HepG2 (cell line): ENCODE measurements at regions not wholly inside any gene's neighbourhood (a gene's known extent, or its start where the extent isn't known, plus 50 kb on each side); places are given as distances from the start of the nearest gene placed in this dataset.
A peak's percentile ranks its signal among the peaks of the same experiment; 100 is the strongest.

ENCODE experiments used
- ATAC-seq: fragments of 200-7000 bp; cut with Tn5 transposase; 3 replicates; pipeline ENCODE4 v1.9.1; 2020; ENCODE audit warnings: mild to moderate bottlenecking, moderate library complexity
- BruUV-seq: library from RNA; stranded (reverse); fragments of 400-500 nt; replicated peaks from 2 replicates; lab custom pipeline; 2021; lab: Mats Ljungman, UMichigan
- CTCF ChIA-PET: fragments of 300-600 bp; formaldehyde crosslinking; extraction: SDS; loops from one replicate; lab custom pipeline; 2021; ENCODE audit warnings: low total read pairs, inconsistent platforms, low intra/inter-chr PET ratio; lab: Yijun Ruan, JAX
- POLR2A ChIA-PET: fragments of 350-600 bp; sonication (Branson Sonifier 250); formaldehyde crosslinking; loops from one replicate; lab custom pipeline; 2020; ENCODE audit warnings: antibody characterized with exemption, inconsistent platforms; lab: Yijun Ruan, JAX
- DNase-seq: peaks from one replicate; pipeline ENCODE4 v3.0.0-alpha.2; 2015; ENCODE audit warnings: low spot score
- FAIRE-seq: peaks from 3 replicates; lab custom pipeline; 2011; peaks lifted over from hg19 to GRCh38; lab: Jason Lieb, UNC
- H2AFZ ChIP-seq: one replicate; pipeline ENCODE4 v1.6.1; 2011; ENCODE audit warnings: low read length, inconsistent platforms
- H3K27ac ChIP-seq: fragments of 300-600 bp; 3 replicates; pipeline ENCODE4 v1.8.0; 2011; ENCODE audit warnings: mixed run types, mild to moderate bottlenecking, mixed read lengths, low read length, inconsistent platforms; ENCODE audit not compliant: insufficient read depth; ENCODE audit errors: extremely low read length
- H3K27me3 ChIP-seq, 2 experiments: fragments of 200-600 bp in 1 of 2; 2 replicates in 1 of 2; 3 replicates in 1 of 2; pipeline versions ENCODE4 v1.6.0 to v1.8.0; 2011; ENCODE audit warnings: low read length in 2 of 2, mild to moderate bottlenecking in 2 of 2, moderate library complexity in 2 of 2, inconsistent platforms in 1 of 2; ENCODE audit not compliant: insufficient read depth in 2 of 2, control insufficient read depth in 1 of 2
- H3K36me3 ChIP-seq, 2 experiments: fragments of 200-600 bp in 1 of 2; replicated peaks in 1 of 2; 2 replicates in 1 of 2; 3 replicates in 1 of 2; pipeline versions ENCODE4 v1.5.1 to v1.8.0; 2011; ENCODE audit warnings: low read length in 2 of 2, inconsistent platforms in 1 of 2; ENCODE audit not compliant: insufficient read depth in 2 of 2, control insufficient read depth in 1 of 2
- H3K4me1 ChIP-seq: 2 replicates; pipeline ENCODE4 v1.5.1; 2012; ENCODE audit warnings: low read length, inconsistent platforms; ENCODE audit not compliant: insufficient read depth
- H3K4me2 ChIP-seq: 2 replicates; pipeline ENCODE4 v1.6.0; 2011; ENCODE audit warnings: low read depth, low read length, inconsistent platforms
- H3K4me3 ChIP-seq, 3 experiments: fragments of 200-600 bp in 1 of 3; sonication (generic), shearing (Covaris generic) in 1 of 3; replicated peaks in 1 of 3; 2 replicates each; pipeline ENCODE4 v1.5.1; 2011 to 2016; ENCODE audit warnings: low read length in 3 of 3, inconsistent platforms in 2 of 3, low read depth in 2 of 3, mild to moderate bottlenecking in 2 of 3, control low read depth in 1 of 3, mixed read lengths in 1 of 3; ENCODE audit not compliant: insufficient read depth in 1 of 3
- H3K79me2 ChIP-seq: one replicate; pipeline ENCODE4 v1.6.1; 2011; ENCODE audit warnings: low read length, inconsistent platforms; ENCODE audit not compliant: insufficient read depth
- H3K9ac ChIP-seq: 2 replicates; pipeline ENCODE4 v1.6.0; 2011; ENCODE audit warnings: mild to moderate bottlenecking, low read depth, low read length, inconsistent platforms; ENCODE audit not compliant: insufficient read depth
- H3K9me3 ChIP-seq: 2 replicates; pipeline ENCODE4 v1.5.1; 2012; ENCODE audit warnings: mild to moderate bottlenecking, low read length
- H4K20me1 ChIP-seq: 2 replicates; pipeline ENCODE4 v1.6.0; 2011; ENCODE audit warnings: inconsistent platforms, mild to moderate bottlenecking, low read length, moderate library complexity; ENCODE audit not compliant: insufficient read depth
- ATF5 ChIP-seq: sonication (generic); formaldehyde crosslinking; IDR thresholded peaks from 2 replicates; pipeline ENCODE4 v1.4.0; 2020; ENCODE audit warnings: mild to moderate bottlenecking, low read depth, missing genetic modification reagents
- CEBPB ChIP-seq: IDR thresholded peaks from 2 replicates; pipeline ENCODE4 v1.6.1; 2011; ENCODE audit warnings: low read depth, low read length, improper control_type of control experiment, borderline replicate concordance
- FLYWCH1 ChIP-seq: sonication (generic); formaldehyde crosslinking; IDR thresholded peaks from 2 replicates; pipeline ENCODE4 v1.8.1; 2023; ENCODE audit warnings: mild to moderate bottlenecking, missing genetic modification reagents
- HOMEZ ChIP-seq: IDR thresholded peaks from 2 replicates; pipeline ENCODE4 v1.6.1; 2016; ENCODE audit warnings: low read depth
- HOXA3 ChIP-seq: sonication (generic); formaldehyde crosslinking; IDR thresholded peaks from 2 replicates; pipeline ENCODE4 v1.5.0; 2020; ENCODE audit warnings: missing genetic modification reagents
- MXD1 ChIP-seq: sonication (generic); formaldehyde crosslinking; IDR thresholded peaks from 2 replicates; pipeline ENCODE4 v1.4.0; 2020; ENCODE audit warnings: mild to moderate bottlenecking, missing genetic modification reagents
- MYNN ChIP-seq: sonication (generic); formaldehyde crosslinking; IDR thresholded peaks from 2 replicates; pipeline ENCODE4 v1.4.0; 2020; ENCODE audit warnings: mild to moderate bottlenecking, low read depth, missing genetic modification reagents
- PRDM4 ChIP-seq: sonication (generic); formaldehyde crosslinking; IDR thresholded peaks from 2 replicates; pipeline ENCODE4 v1.9.0; 2021; ENCODE audit warnings: missing genetic modification reagents, borderline replicate concordance
- RXRA ChIP-seq: sonication (generic); formaldehyde crosslinking; IDR thresholded peaks from 2 replicates; pipeline ENCODE4 v1.5.1; 2020; ENCODE audit warnings: missing genetic modification reagents
- SRSF9 ChIP-seq: fragments of 200-400 bp; formaldehyde crosslinking; IDR thresholded peaks from 2 replicates; pipeline ENCODE4 v1.6.1; 2018; ENCODE audit warnings: borderline replicate concordance, mild to moderate bottlenecking, low read depth, low read length; ENCODE audit not compliant: insufficient read depth, poor library complexity, severe bottlenecking
- THAP7 ChIP-seq: sonication (generic); formaldehyde crosslinking; IDR thresholded peaks from 2 replicates; pipeline ENCODE4 v1.8.1; 2023; ENCODE audit warnings: mild to moderate bottlenecking, missing genetic modification reagents
- ZBTB3 ChIP-seq: sonication (generic); formaldehyde crosslinking; IDR thresholded peaks from 2 replicates; pipeline ENCODE4 v1.4.0; 2020; ENCODE audit warnings: low read depth, mild to moderate bottlenecking, moderate library complexity, missing genetic modification reagents, borderline replicate concordance
- ZNF629 ChIP-seq: sonication (generic); formaldehyde crosslinking; conservative IDR thresholded peaks from 2 replicates; pipeline ENCODE4 v1.5.0; 2020; ENCODE audit warnings: missing genetic modification reagents
- WGBS: methylation state at CpG from one replicate; pipeline ENCODE4 v1.1.6; 2017; ENCODE audit warnings: low lambda C conversion rate; 5-methylcytosine and 5-hydroxymethylcytosine counted together
- in situ Hi-C: cut with HindIII; loops from 2 replicates; pipeline ENCODE4 v1.10.0; 2017; ENCODE audit warnings: low pct_unique_long_range_greater_than_20kb; ENCODE audit not compliant: extremely low pct_ligation_motif_present
- intact Hi-C: fragments of 100-400 bp; cut with micrococcal nuclease; formaldehyde crosslinking; loops from one replicate; pipeline ENCODE4 v1.10.0; 2022; ENCODE audit not compliant: unreplicated experiment

GRCh38 chr6:6775074-6775473 lies 186.6 kb downstream of the LY86 start:
- WGBS, result 27% methylated on average over 3 of the region's 3 CpGs
- ChIA-PET CTCF (no interaction called here), POLR2A (no interaction called here)
- ATAC-seq (no peak), FAIRE-seq (no peak), DNase-seq (no peak)
- H3K79me2 ChIP-seq, result no peaks in the 10 kb centered on the region
- no TSS peak for BruUV-seq
- in situ Hi-C loops (no loop called here), intact Hi-C loops (no loop called here)
- H3K27me3 ChIP-seq, result 0 out of 5 replicates have a peak, but pooled peaks cover 0 to 5% of the 10 kb centered on the region in 2 experiments
- TF ChIP-seq ZBTB3 (CRISPR knock-in tag) (no peak), CEBPB (peak; percentile 61), RXRA (no peak)
- no peaks in the 10 kb centered on the region for H4K20me1 ChIP-seq
- H3K9ac ChIP-seq, result no peak overlapping the region
- H3K4me3 ChIP-seq, result no peak overlapping the region
- H3K9me3 ChIP-seq, result no peaks in the 10 kb centered on the region
- H3K36me3 ChIP-seq, result no peaks in the 10 kb centered on the region
- H3K4me2 ChIP-seq, result no peak overlapping the region
- H3K27ac ChIP-seq, result no peak overlapping the region
- H3K4me1 ChIP-seq, result no peaks in the 10 kb centered on the region
- H2AFZ ChIP-seq, result no peak overlapping the region

- in situ Hi-C loops (no loop called here), intact Hi-C loops (no loop called here)
- Histone ChIP-seq H3K79me2 (no peaks in the 10 kb centered on the region), H3K4me3 (no peak overlapping the region), H3K9me3 (no peaks in the 10 kb centered on the region), H3K27ac (no peak overlapping the region), H3K4me2 (no peak overlapping the region), H3K4me1 (no peaks in the 10 kb centered on the region), H3K9ac (no peak overlapping the region), H3K27me3 (peaks cover 0 to 5% of the 10 kb centered on the region in 2 experiments; a peak in 1 of 5 replicates), H3K36me3 (no peaks in the 10 kb centered on the region), H4K20me1 (no peaks in the 10 kb centered on the region), H2AFZ (no peak overlapping the region)
- ChIA-PET POLR2A (no interaction called here), CTCF (no interaction called here)
- no TSS peak for BruUV-seq
- 70% methylated on average over 10 of the region's 10 CpGs for WGBS
- no peak for ATAC-seq
- FAIRE-seq, result no peak
- no peak for DNase-seq
- TF ChIP-seq FLYWCH1 (CRISPR knock-in tag) (no peak), SRSF9 (no peak), MXD1 (CRISPR knock-in tag) (no peak), HOXA3 (CRISPR knock-in tag) (no peak), PRDM4 (CRISPR knock-in tag) (no peak), MYNN (CRISPR knock-in tag) (no peak), ZNF629 (no peak), HOMEZ (no peak), ATF5 (CRISPR knock-in tag) (no peak), THAP7 (CRISPR knock-in tag) (no peak)
These were observed 191.7 kb downstream of the LY86 start for GRCh38 chr6:6780231-6780630.
